ENCODE measurements at regions not wholly inside any gene's neighbourhood (a gene's known extent, or its start where the extent isn't known, plus 50 kb on each side); places are given as distances from the start of the nearest gene placed in this dataset.

GRCh38 chr6:163830641-163831040 lies 416.1 kb downstream of the QKI start:
- no peak for TF ChIP-seq CTCF (IDR thresholded peaks at IDR 0.05; ENCODE audit: unreplicated experiment)
- H3K9me3 Mint-ChIP-seq (ENCODE audit: unreplicated experiment): no peaks in the 10 kb centered on the region
- H3K4me1 Mint-ChIP-seq (ENCODE audit: unreplicated experiment): no peaks in the 10 kb centered on the region
- H3K36me3 Mint-ChIP-seq (ENCODE audit: low read depth, unreplicated experiment): no peaks in the 10 kb centered on the region
- no peak overlapping the region for H3K4me3 Mint-ChIP-seq (ENCODE audit: unreplicated experiment)
- H3K27me3 Mint-ChIP-seq (ENCODE audit: unreplicated experiment): no peaks in the 10 kb centered on the region
- DNase-seq (ENCODE audit: low spot score): no peak
- H3K27ac Mint-ChIP-seq (ENCODE audit: unreplicated experiment): no peak overlapping the region

GRCh38 chr6:163828038-163828795 lies 413.7 kb downstream of the QKI start:
- TF ChIP-seq CTCF (IDR thresholded peaks at IDR 0.05; ENCODE audit: unreplicated experiment): no peak
- H3K4me3 Mint-ChIP-seq (ENCODE audit: unreplicated experiment): no peak overlapping the region
- no peak for DNase-seq (ENCODE audit: low spot score)
- H3K9me3 Mint-ChIP-seq (ENCODE audit: unreplicated experiment): no peaks in the 10 kb centered on the region
- H3K4me1 Mint-ChIP-seq (ENCODE audit: unreplicated experiment): no peaks in the 10 kb centered on the region
- H3K27me3 Mint-ChIP-seq (ENCODE audit: unreplicated experiment): no peaks in the 10 kb centered on the region
- H3K36me3 Mint-ChIP-seq (ENCODE audit: low read depth, unreplicated experiment): no peaks in the 10 kb centered on the region
- H3K27ac Mint-ChIP-seq (ENCODE audit: unreplicated experiment): no peak overlapping the region

- DNase-seq (ENCODE audit: low spot score): no peak
- H3K27me3 Mint-ChIP-seq (ENCODE audit: unreplicated experiment): no peaks in the 10 kb centered on the region
- no peak overlapping the region for H3K4me3 Mint-ChIP-seq (ENCODE audit: unreplicated experiment)
- no peak for TF ChIP-seq CTCF (IDR thresholded peaks at IDR 0.05; ENCODE audit: unreplicated experiment)
- H3K9me3 Mint-ChIP-seq (ENCODE audit: unreplicated experiment): no peaks in the 10 kb centered on the region
- H3K4me1 Mint-ChIP-seq (ENCODE audit: unreplicated experiment): no peaks in the 10 kb centered on the region
- H3K27ac Mint-ChIP-seq (ENCODE audit: unreplicated experiment): no peak overlapping the region
- no peaks in the 10 kb centered on the region for H3K36me3 Mint-ChIP-seq (ENCODE audit: low read depth, unreplicated experiment)
Observed at GRCh38 chr6:163827143-163827542, 412.6 kb downstream of the QKI start.

GRCh38 chr6:163826629-163827028 lies 412.1 kb downstream of the QKI start:
- H3K9me3 Mint-ChIP-seq (ENCODE audit: unreplicated experiment): no peaks in the 10 kb centered on the region
- H3K27me3 Mint-ChIP-seq (ENCODE audit: unreplicated experiment): no peaks in the 10 kb centered on the region
- no peak overlapping the region for H3K27ac Mint-ChIP-seq (ENCODE audit: unreplicated experiment)
- DNase-seq (ENCODE audit: low spot score): no peak
- H3K4me3 Mint-ChIP-seq (ENCODE audit: unreplicated experiment): no peak overlapping the region
- H3K4me1 Mint-ChIP-seq (ENCODE audit: unreplicated experiment): no peaks in the 10 kb centered on the region
- no peak for TF ChIP-seq CTCF (IDR thresholded peaks at IDR 0.05; ENCODE audit: unreplicated experiment)
- H3K36me3 Mint-ChIP-seq (ENCODE audit: low read depth, unreplicated experiment): no peaks in the 10 kb centered on the region

GRCh38 chr6:163825033-163825432 lies 410.5 kb downstream of the QKI start:
- H3K9me3 Mint-ChIP-seq (ENCODE audit: unreplicated experiment): no peaks in the 10 kb centered on the region
- no peak overlapping the region for H3K27ac Mint-ChIP-seq (ENCODE audit: unreplicated experiment)
- H3K36me3 Mint-ChIP-seq (ENCODE audit: low read depth, unreplicated experiment): no peaks in the 10 kb centered on the region
- no peak for DNase-seq (ENCODE audit: low spot score)
- no peaks in the 10 kb centered on the region for H3K27me3 Mint-ChIP-seq (ENCODE audit: unreplicated experiment)
- H3K4me3 Mint-ChIP-seq (ENCODE audit: unreplicated experiment): no peak overlapping the region
- TF ChIP-seq CTCF (IDR thresholded peaks at IDR 0.05; ENCODE audit: unreplicated experiment): no peak
- no peaks in the 10 kb centered on the region for H3K4me1 Mint-ChIP-seq (ENCODE audit: unreplicated experiment)
